ENCODE measurements at regions not wholly inside any gene's neighbourhood (a gene's known extent, or its start where the extent isn't known, plus 50 kb on each side); places are given as distances from the start of the nearest gene placed in this dataset.

GRCh38 chr9:106643211-106643930 lies 219.6 kb upstream of the ZNF462 start:
- intact Hi-C loops (cut with DNase I, micrococcal nuclease): no loop called here
- TF ChIP-seq, protein P1, sequence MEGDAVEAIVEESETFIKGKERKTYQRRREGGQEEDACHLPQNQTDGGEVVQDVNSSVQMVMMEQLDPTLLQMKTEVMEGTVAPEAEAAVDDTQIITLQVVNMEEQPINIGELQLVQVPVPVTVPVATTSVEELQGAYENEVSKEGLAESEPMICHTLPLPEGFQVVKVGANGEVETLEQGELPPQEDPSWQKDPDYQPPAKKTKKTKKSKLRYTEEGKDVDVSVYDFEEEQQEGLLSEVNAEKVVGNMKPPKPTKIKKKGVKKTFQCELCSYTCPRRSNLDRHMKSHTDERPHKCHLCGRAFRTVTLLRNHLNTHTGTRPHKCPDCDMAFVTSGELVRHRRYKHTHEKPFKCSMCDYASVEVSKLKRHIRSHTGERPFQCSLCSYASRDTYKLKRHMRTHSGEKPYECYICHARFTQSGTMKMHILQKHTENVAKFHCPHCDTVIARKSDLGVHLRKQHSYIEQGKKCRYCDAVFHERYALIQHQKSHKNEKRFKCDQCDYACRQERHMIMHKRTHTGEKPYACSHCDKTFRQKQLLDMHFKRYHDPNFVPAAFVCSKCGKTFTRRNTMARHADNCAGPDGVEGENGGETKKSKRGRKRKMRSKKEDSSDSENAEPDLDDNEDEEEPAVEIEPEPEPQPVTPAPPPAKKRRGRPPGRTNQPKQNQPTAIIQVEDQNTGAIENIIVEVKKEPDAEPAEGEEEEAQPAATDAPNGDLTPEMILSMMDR (IDR thresholded peaks at IDR 0.05): no peak
- no peak overlapping the region for H3K4me3 ChIP-seq
- H3K4me1 ChIP-seq (ENCODE audit: low read depth): no peaks in the 10 kb centered on the region
- no peaks in the 10 kb centered on the region for H3K36me3 ChIP-seq (ENCODE audit: low read depth)
- ATAC-seq (no peak), DNase-seq (no peak)
- H3K9me3 ChIP-seq: no peaks in the 10 kb centered on the region

DNA sequence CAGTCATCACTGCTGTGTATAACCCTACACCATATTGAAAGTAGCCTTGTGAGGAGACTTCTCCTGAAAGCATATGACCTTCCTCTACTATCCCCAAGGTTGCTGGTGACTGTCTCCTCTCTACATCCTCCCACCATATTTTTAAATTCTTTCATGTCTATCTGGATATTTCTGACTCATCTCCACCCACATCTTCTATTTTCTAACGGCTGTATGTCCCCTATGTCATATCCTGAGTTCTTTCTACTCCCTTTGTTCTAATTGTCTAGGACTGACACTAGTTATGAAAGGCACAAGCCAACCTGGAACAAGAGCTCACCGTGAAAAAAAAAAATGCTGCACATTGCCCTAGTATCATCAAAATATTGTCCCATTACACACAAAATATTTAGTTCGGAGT lies 218.3 kb upstream of the ZNF462 start:
- TF ChIP-seq, protein P1 (IDR thresholded peaks at IDR 0.05): no peak
- Histone ChIP-seq H3K9me3 (no peaks in the 10 kb centered on the region), H3K36me3 (ENCODE audit: low read depth) (no peaks in the 10 kb centered on the region), H3K4me1 (ENCODE audit: low read depth) (no peaks in the 10 kb centered on the region), H3K4me3 (no peak overlapping the region)
- no peak for DNase-seq
- intact Hi-C loops (cut with DNase I, micrococcal nuclease): no loop called here
- no peak for ATAC-seq

DNA sequence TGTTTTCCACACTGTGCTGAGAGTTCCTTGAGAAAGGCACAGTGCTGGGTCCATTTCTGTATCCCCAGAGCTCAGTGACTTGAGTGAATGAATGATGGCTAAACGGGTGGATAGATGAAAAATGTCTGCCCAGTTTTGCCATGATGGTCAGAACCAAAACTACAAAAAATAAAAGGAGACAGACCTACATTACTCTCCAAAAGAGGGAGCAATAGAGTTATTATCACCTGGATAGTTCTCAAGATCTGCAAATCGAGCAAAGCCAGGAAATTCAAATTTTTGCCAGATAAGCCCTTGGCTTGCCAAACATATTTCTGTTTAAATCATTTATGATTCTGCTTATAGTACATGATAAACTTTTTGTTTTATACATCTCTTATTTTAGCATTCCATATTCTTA lies 214.2 kb upstream of the ZNF462 start:
- intact Hi-C loops (cut with DNase I, micrococcal nuclease): no loop called here
- Histone ChIP-seq H3K36me3 (ENCODE audit: low read depth) (no peaks in the 10 kb centered on the region), H3K9me3 (no peaks in the 10 kb centered on the region), H3K4me1 (ENCODE audit: low read depth) (no peaks in the 10 kb centered on the region), H3K4me3 (no peak overlapping the region)
- no peak for DNase-seq
- TF ChIP-seq, protein P1 (IDR thresholded peaks at IDR 0.05): no peak
- ATAC-seq: no peak

- ATAC-seq (no peak), DNase-seq (no peak)
- Histone ChIP-seq H3K9me3 (no peaks in the 10 kb centered on the region), H3K4me1 (ENCODE audit: low read depth) (no peaks in the 10 kb centered on the region), H3K36me3 (ENCODE audit: low read depth) (no peaks in the 10 kb centered on the region), H3K4me3 (no peak overlapping the region)
- intact Hi-C loops (cut with DNase I, micrococcal nuclease): no loop called here
- TF ChIP-seq, protein P1 (IDR thresholded peaks at IDR 0.05): no peak
Observed at GRCh38 chr9:106649664-106650063, 213.3 kb upstream of the ZNF462 start.

- intact Hi-C loops (cut with DNase I, micrococcal nuclease): no loop called here
- Histone ChIP-seq H3K4me3 (no peak overlapping the region), H3K4me1 (ENCODE audit: low read depth) (no peaks in the 10 kb centered on the region), H3K9me3 (no peaks in the 10 kb centered on the region), H3K36me3 (ENCODE audit: low read depth) (no peaks in the 10 kb centered on the region)
- DNase-seq (no peak), ATAC-seq (no peak)
- TF ChIP-seq, protein P1 (IDR thresholded peaks at IDR 0.05): no peak
Observed at GRCh38 chr9:106653213-106653612, 209.8 kb upstream of the ZNF462 start.

DNA sequence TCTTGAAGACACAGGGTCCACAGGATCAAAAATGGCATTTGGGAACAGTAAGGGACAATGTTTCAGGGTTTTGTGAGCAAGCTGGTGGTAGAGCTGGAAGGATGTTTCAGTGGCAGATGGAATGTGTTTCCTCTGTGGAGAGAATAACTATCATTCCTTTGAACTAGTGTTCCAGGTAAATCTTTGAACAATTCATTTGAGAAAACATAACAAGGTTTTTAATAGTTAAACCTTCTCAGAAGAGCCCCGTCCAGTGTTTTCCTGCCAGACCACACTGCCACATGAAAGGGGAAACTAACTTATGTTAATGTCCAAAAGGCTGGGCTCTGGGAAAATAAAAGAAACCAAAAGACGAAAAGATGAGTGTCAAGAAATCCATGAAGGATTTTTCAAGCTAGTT lies 207.0 kb upstream of the ZNF462 start:
- Histone ChIP-seq H3K36me3 (ENCODE audit: low read depth) (no peaks in the 10 kb centered on the region), H3K4me3 (no peak overlapping the region), H3K4me1 (ENCODE audit: low read depth) (no peaks in the 10 kb centered on the region), H3K9me3 (no peaks in the 10 kb centered on the region)
- no peak for ATAC-seq
- DNase-seq: no peak
- intact Hi-C loops (cut with DNase I, micrococcal nuclease): no loop called here
- TF ChIP-seq, protein P1 (IDR thresholded peaks at IDR 0.05): no peak
